GM04503 (cell line): ENCODE measurements at regions not wholly inside any gene's neighbourhood (a gene's known extent, or its start where the extent isn't known, plus 50 kb on each side); places are given as distances from the start of the nearest gene placed in this dataset.
"Not testable (repeated sequence)": the region's sequence is repeated elsewhere in the genome, so short reads cannot be mapped to it uniquely, and the experiment has no call there.

ENCODE experiments used
- DNase-seq: peaks from one replicate; pipeline ENCODE4 v3.0.0-alpha.2; 2012; ENCODE audit warnings: low read depth

GRCh38 chr12:53872367-53872766 lies 66.3 kb upstream of the HOXC13 start:
- no peak for DNase-seq

GRCh38 chr12:53877961-53878360 lies 60.7 kb upstream of the HOXC13 start:
- DNase-seq = not testable (repeated sequence)

GRCh38 chr12:53887006-53887405 lies 51.6 kb upstream of the HOXC13 start:
- no peak for DNase-seq

- DNase-seq = no peak
Measured at GRCh38 chr12:53887881-53888280, 50.8 kb upstream of the HOXC13 start.
